ENCODE measurements at regions not wholly inside any gene's neighbourhood (a gene's known extent, or its start where the extent isn't known, plus 50 kb on each side); places are given as distances from the start of the nearest gene placed in this dataset.

- DNase-seq = no peak
These were observed 51.6 kb upstream of the SYT13 start for GRCh38 chr11:45337583-45338360.

- DNase-seq = no peak
These were observed 50.0 kb upstream of the SYT13 start for GRCh38 chr11:45336136-45336535.

Data from activated CD8-positive, alpha-beta memory T cell treated with anti-CD3 and anti-CD28 coated beads, Interleukin-2, amount 50 U/mL, for 48 hours (primary cell).